ENCODE measurements at regions not wholly inside any gene's neighbourhood (a gene's known extent, or its start where the extent isn't known, plus 50 kb on each side); places are given as distances from the start of the nearest gene placed in this dataset.

- TF ChIP-seq CTCF (conservative IDR thresholded peaks at IDR 0.05; ENCODE audit: low read length) (no peak), EZH2phosphoT487 (IDR thresholded peaks at IDR 0.05; ENCODE audit: borderline replicate concordance) (no peak)
These were observed 233.3 kb upstream of the SSTR1 start for GRCh38 chr14:37974421-37974820.

All from Loucy (cell line).